Medulla oblongata (tissue), 1 donor: ENCODE measurements at regions not wholly inside any gene's neighbourhood (a gene's known extent, or its start where the extent isn't known, plus 50 kb on each side); places are given as distances from the start of the nearest gene placed in this dataset.

Experiments used
- DNase-seq: peaks from one replicate; pipeline ENCODE4 v3.0.0-alpha.2; 2015; ENCODE audit errors: extremely low spot score

DNA sequence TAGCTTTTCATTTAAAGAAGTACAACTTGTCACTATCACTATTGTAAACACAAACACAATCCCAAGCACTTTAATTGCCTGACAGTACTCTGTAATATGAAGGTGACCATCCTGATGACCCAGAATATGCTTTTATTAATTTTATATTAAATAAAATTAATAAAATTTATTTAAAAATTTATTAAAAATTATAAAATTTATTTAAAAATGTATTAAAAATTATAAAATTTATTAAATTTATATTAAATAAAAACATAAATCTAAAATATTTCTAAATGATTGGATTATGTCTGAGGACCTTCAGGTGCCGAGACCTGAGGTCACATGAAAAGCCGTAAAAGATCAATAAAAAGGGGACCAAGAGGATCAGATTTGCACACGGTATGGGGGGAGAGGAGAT lies 229.8 kb upstream of the KIRREL3 start:
- DNase-seq = no peak

DNA sequence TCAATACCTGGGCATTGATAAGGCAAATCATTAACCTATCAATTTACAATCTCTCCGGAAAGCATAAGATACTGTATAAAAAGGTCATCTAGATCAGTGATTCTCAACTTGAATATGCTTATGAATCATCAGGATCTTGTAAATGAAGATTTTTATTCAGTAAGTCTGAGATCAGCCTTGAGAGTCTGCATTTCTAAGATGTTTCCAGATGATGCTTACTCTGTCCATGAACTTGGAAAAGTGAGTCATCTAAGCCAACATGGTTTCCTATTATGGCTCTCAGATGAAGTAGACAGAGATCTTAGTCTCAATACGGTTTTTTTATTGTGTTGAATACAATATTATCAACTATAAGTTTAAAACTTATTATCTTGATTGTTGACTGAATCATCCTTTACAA lies 226.4 kb upstream of the KIRREL3 start:
- DNase-seq = no peak

GRCh38 chr11:127226380-127226779 lies 225.8 kb upstream of the KIRREL3 start:
- DNase-seq = no peak

DNA sequence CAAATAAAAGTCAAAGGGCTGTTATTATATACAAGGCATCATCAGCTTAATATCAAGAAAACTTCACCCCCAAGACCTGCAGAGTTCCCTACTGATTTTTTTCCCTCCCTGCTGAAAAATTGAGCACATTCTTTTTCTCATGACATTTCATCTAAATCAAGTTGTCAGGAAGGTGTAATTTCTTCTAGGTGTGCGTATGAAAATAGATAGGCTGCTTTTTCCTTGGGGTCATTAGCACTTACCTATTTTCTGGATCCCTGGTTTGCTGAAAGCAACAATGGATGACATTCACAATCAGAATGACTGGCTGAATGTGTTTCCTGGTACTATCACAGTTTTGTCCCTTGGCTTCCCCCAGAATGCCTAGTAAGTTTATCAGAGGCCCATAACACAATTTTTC lies 225.0 kb upstream of the KIRREL3 start:
- no peak for DNase-seq

DNA sequence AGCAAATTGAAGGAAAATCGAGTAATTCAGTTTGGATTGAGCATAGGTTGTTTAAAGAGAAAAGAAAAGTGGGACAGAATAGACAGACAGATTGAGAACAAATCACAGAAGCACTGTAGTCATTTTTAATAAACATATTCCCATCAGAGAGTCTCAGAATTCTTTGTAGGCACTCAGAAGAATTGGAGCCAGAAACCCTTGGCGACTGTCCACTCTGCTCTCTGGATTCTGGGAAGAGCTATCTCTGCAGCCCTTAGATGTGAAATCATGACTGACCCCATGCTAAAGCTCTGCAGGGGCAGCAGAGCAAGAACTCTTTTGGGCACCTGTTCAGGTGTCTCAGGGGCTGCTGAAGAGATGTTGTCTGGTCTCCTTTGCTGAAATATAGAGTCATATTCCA lies 223.7 kb upstream of the KIRREL3 start:
- DNase-seq = no peak

DNA sequence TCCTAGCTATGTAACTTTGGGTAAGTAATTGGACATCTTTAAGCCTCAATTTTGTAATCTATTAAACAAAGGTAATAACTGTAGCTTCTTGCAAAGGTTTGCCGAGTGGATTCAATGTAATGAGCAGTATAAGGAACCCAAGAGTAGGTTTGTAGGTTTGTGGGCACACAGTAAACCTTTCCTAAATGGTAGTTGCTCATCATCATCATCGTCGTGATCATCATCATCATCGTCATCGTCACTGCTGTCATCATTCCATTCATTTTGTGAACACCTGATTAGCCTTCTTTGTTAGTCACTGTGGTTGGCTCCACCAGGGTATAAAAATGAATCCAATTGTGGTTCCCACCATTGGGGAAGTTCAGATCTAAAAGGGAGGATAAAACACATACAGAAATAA lies 223.1 kb upstream of the KIRREL3 start:
- no peak for DNase-seq

GRCh38 chr11:127223026-127223425 lies 222.5 kb upstream of the KIRREL3 start:
- DNase-seq = no peak

DNA sequence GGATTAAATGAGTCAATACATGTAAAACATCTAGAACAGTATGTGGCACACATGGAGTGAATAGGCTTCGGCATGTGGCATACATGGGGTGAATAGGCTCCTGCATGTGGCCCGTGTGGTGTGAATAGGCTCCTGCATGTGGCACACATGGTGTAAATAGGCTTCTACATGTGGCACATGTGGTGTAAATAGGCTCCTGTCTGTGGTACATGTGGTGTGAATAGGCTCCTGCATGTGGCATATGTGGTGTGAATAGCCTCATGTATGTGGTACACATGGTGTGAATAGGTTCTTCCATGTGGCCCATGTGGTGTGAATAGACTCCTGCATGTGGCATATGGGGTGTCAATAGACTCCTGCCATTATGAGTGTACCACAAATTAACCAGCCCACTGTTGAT lies 219.1 kb upstream of the KIRREL3 start:
- DNase-seq = no peak

DNA sequence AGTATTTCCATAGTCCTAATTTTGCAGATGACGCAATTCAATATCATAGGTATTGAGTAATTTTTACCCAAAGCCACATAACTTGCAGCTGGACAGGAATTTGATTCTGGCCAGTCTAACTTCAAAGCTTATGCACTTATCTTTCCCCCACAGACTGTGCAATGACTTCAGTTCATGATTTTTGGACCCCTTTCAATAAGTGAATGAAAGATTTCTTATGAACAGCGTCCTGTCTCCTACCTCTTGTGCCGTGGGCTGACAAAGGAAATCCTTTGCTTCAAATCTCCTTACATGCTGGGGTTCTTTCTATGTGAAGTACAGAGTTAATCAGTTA lies 217.7 kb upstream of the KIRREL3 start:
- no peak for DNase-seq

GRCh38 chr11:127217452-127218274 lies 217.1 kb upstream of the KIRREL3 start:
- no peak for DNase-seq

GRCh38 chr11:127205688-127206217 lies 205.2 kb upstream of the KIRREL3 start:
- DNase-seq = no peak

- no peak for DNase-seq
These were observed 202.9 kb upstream of the KIRREL3 start for GRCh38 chr11:127203490-127203889.

DNA sequence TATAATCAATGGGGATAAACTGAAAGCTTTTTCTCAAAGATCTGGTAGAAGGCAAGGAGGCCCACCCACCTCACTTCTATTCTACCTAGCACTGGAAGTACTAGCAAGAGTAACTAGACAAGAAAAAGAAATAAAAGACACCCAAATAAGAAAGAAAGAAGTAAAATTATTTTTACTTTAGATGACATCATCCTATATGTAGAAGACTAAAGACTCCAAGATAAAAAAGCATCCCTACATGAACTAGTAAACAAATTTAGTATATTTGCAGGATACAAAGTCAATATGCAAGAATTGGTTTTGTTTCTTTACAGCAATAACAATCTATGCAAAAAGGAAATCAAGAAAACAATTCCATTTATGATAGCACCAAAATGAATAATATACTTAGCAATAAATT lies 201.5 kb upstream of the KIRREL3 start:
- DNase-seq = no peak

- no peak for DNase-seq
These were observed 198.8 kb upstream of the KIRREL3 start for GRCh38 chr11:127199306-127199801.

DNA sequence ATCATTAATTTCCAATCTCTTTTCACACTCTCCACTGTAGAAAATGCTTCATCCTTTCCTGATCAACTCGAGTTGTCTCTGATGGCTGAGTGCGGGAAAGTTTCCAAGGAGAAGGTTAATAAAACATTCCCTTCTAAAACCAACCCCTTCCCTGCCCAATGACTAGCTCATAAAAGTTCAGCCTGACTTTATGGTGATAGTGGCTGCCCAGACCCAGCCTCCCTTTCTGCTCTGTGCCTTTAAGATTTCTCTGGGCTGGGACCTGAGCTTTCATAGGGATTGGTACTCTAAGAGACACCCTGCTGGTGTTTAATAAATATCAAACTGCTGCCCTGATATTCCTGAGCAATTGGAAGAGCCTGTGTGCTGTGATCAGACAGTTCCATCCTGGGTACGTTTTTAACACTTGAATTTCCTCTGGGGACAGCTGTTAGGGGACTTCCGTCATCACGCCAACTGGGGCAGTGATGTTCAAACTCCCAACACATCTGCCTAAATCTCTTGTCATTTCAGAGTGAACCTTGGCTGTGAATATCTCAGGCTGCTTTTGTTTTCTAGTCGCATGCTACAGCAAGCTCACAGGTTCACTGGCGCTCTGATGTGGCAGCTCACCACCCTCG lies 195.0 kb upstream of the KIRREL3 start:
- no peak for DNase-seq

- DNase-seq = no peak
These were observed 194.0 kb upstream of the KIRREL3 start for GRCh38 chr11:127194521-127194920.

GRCh38 chr11:127193950-127194349 lies 193.4 kb upstream of the KIRREL3 start:
- DNase-seq = no peak

GRCh38 chr11:127191689-127192088 lies 191.1 kb upstream of the KIRREL3 start:
- DNase-seq = no peak

DNA sequence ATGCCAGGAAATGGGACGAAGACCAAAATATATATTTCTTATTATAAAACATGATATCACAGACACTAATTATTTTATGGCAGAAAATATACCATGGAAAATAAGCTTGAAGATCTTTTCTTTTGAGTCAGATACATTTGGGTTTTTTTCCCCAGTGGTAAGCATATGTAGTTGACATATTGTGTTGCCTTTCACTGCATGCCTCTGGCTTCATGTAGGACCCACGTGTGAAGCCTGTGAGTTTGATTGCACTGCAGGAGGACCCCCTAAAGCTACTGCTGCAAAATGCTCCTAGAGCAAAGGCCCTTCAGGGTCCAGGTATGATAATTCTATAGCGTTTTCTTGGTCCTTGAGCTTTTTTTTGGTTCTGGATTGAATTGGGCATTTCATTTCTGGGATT lies 190.7 kb upstream of the KIRREL3 start:
- DNase-seq = no peak

DNA sequence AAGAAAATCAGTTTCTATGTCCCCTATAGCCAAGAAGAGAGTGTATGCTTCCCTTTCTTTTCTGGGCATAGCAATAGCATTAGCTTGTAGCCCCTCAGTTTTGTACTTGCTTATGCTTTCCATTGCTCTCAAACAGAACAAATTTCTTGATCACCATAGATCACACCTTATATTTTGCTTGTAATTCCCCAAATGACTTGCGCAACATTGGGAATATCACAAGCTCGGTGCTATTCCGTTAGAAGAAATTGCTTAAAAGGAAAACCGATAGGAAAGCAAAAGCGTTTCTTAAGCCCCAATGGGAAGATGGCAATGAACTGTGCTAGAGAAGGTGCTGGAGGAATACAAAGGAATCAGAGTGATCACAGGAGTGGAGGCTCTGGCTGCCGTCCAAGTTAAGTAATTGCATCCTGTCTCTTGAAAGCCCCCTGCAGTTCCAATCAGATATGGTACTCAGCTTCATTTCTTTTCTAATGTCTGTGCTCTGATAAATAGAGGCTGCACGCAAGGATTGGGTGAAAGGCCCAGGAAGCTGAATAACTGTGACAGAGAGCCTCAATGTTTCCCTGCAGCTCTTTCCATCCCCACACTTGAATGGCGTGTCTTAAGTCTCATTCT lies 182.1 kb upstream of the KIRREL3 start:
- no peak for DNase-seq

- DNase-seq = no peak
These were observed 156.7 kb upstream of the KIRREL3 start for GRCh38 chr11:127157225-127157624.

- no peak for DNase-seq
These were observed 148.8 kb upstream of the KIRREL3 start for GRCh38 chr11:127149410-127149809.

GRCh38 chr11:127143251-127143650 lies 142.7 kb upstream of the KIRREL3 start:
- no peak for DNase-seq
